HEK293T (cell line): ENCODE measurements at regions not wholly inside any gene's neighbourhood (a gene's known extent, or its start where the extent isn't known, plus 50 kb on each side); places are given as distances from the start of the nearest gene placed in this dataset.

Source experiments
- ARNT ChIP-seq: fragments of 450-650 bp; IDR thresholded peaks from 2 replicates; pipeline ENCODE4 v1.6.1; 2017; ENCODE audit warnings: mild to moderate bottlenecking
- BHLHE40 ChIP-seq: fragments of 450-650 bp; IDR thresholded peaks from 2 replicates; pipeline ENCODE4 v1.6.1; 2016; ENCODE audit warnings: mild to moderate bottlenecking, moderate library complexity, borderline replicate concordance
- CTBP1 ChIP-seq: fragments of 450-650 bp; IDR thresholded peaks from 2 replicates; pipeline ENCODE4 v1.6.1; 2016; ENCODE audit warnings: borderline replicate concordance
- ELF4 ChIP-seq: fragments of 450-650 bp; IDR thresholded peaks from 2 replicates; pipeline ENCODE4 v1.6.1; 2017; ENCODE audit warnings: antibody characterized with exemption
- FOXA1 ChIP-seq: fragments of 450-650 bp; IDR thresholded peaks from 2 replicates; pipeline ENCODE4 v1.6.1; 2016; ENCODE audit warnings: mild to moderate bottlenecking
- FOXK2 ChIP-seq: fragments of 450-650 bp; IDR thresholded peaks from 2 replicates; pipeline ENCODE4 v1.6.1; 2016; ENCODE audit warnings: mild to moderate bottlenecking
- FOXM1 ChIP-seq: fragments of 450-650 bp; IDR thresholded peaks from 2 replicates; pipeline ENCODE4 v1.6.1; 2017; ENCODE audit warnings: mild to moderate bottlenecking, borderline replicate concordance
- HDGF ChIP-seq: fragments of 450-650 bp; IDR thresholded peaks from 2 replicates; pipeline ENCODE4 v1.6.1; 2017; ENCODE audit warnings: antibody characterized with exemption, borderline replicate concordance
- L3MBTL2 ChIP-seq: fragments of 450-650 bp; conservative IDR thresholded peaks from 2 replicates; pipeline ENCODE4 v1.6.1; 2016; ENCODE audit warnings: mild to moderate bottlenecking
- SP1 ChIP-seq: fragments of 450-650 bp; IDR thresholded peaks from 2 replicates; pipeline ENCODE4 v1.6.1; 2017
- SUZ12 ChIP-seq: fragments of 450-650 bp; IDR thresholded peaks from 2 replicates; pipeline ENCODE4 v1.6.1; 2016; ENCODE audit warnings: mild to moderate bottlenecking
- TARDBP ChIP-seq: fragments of 450-650 bp; IDR thresholded peaks from 2 replicates; pipeline ENCODE4 v1.6.1; 2016
- ZNF384 ChIP-seq: fragments of 450-650 bp; IDR thresholded peaks from 2 replicates; pipeline ENCODE4 v1.6.1; 2016

DNA sequence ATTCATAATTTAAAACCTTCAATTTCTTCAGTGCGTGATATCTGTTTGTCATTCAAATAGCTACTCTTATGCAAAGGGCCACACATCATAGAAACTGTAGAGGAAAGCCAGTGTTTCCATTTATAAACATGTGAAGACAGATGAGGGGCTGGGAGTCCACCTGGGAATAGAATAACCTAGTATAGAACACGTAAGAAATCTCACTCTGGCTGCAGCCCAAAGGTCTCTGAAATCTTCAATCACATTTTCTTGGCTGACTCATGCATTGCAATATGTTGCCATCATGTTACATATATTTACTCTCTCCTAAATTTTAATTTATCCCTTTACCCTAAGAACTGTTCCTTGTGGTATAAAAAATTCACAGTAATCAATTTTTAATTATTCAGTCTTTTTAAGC lies 123.2 kb downstream of the ELOVL4 start:
- TF ChIP-seq HDGF (no peak), TARDBP (no peak), ARNT (no peak), FOXK2 (no peak), BHLHE40 (no peak), FOXM1 (no peak), L3MBTL2 (no peak), SUZ12 (no peak), FOXA1 (no peak), CTBP1 (no peak), ELF4 (no peak), SP1 (no peak), ZNF384 (no peak)
